BJ (cell line): ENCODE measurements at regions not wholly inside any gene's neighbourhood (a gene's known extent, or its start where the extent isn't known, plus 50 kb on each side); places are given as distances from the start of the nearest gene placed in this dataset.

Experiments
- CTCF ChIA-PET: fragments of 350-600 bp; formaldehyde crosslinking; extraction: SDS; loops from one replicate; lab custom pipeline; 2021; ENCODE audit warnings: antibody characterized with exemption, inconsistent platforms; lab: Yijun Ruan, JAX
- POLR2A ChIA-PET: fragments of 300-600 bp; sonication (Branson Sonifier 250); formaldehyde crosslinking; extraction: SDS; loops from one replicate; lab custom pipeline; 2021; ENCODE audit warnings: antibody characterized with exemption; lab: Charles Lee
- DNase-seq: peaks from one replicate; pipeline ENCODE4 v3.0.0-alpha.2; 2011; ENCODE audit warnings: low read depth
- H3K27me3 ChIP-seq: 2 replicates; pipeline ENCODE4 v1.6.0; 2011; ENCODE audit warnings: low read length; ENCODE audit not compliant: control insufficient read depth, insufficient read depth
- H3K36me3 ChIP-seq: 2 replicates; pipeline ENCODE4 v1.5.1; 2011; ENCODE audit warnings: low read length; ENCODE audit not compliant: control insufficient read depth, insufficient read depth
- H3K4me3 ChIP-seq: 2 replicates; pipeline ENCODE4 v1.5.1; 2011; ENCODE audit warnings: low read depth, mild to moderate bottlenecking, control low read depth, low read length
- TF ChIP-seq, protein P1 (sequence below): IDR thresholded peaks from 2 replicates; pipeline ENCODE4 v1.5.1; 2011; ENCODE audit warnings: low read depth, mild to moderate bottlenecking, control low read depth, inconsistent platforms, low read length, moderate library complexity; ENCODE audit not compliant: insufficient read depth

- DNase-seq = no peak
- Histone ChIP-seq H3K27me3 (no peaks in the 10 kb centered on the region), H3K36me3 (no peaks in the 10 kb centered on the region), H3K4me3 (no peak overlapping the region)
- POLR2A ChIA-PET = no interaction called here
- TF ChIP-seq, protein P1, sequence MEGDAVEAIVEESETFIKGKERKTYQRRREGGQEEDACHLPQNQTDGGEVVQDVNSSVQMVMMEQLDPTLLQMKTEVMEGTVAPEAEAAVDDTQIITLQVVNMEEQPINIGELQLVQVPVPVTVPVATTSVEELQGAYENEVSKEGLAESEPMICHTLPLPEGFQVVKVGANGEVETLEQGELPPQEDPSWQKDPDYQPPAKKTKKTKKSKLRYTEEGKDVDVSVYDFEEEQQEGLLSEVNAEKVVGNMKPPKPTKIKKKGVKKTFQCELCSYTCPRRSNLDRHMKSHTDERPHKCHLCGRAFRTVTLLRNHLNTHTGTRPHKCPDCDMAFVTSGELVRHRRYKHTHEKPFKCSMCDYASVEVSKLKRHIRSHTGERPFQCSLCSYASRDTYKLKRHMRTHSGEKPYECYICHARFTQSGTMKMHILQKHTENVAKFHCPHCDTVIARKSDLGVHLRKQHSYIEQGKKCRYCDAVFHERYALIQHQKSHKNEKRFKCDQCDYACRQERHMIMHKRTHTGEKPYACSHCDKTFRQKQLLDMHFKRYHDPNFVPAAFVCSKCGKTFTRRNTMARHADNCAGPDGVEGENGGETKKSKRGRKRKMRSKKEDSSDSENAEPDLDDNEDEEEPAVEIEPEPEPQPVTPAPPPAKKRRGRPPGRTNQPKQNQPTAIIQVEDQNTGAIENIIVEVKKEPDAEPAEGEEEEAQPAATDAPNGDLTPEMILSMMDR = no peak
- CTCF ChIA-PET = no interaction called here
These were observed 624.5 kb downstream of the NR4A2 start for GRCh38 chr2:155708071-155708470.

GRCh38 chr2:155703917-155704316 is 628.6 kb downstream of the NR4A2 start:
- no peak for DNase-seq
- POLR2A ChIA-PET = no interaction called here
- TF ChIP-seq, protein P1 = no peak
- Histone ChIP-seq H3K27me3 (no peaks in the 10 kb centered on the region), H3K4me3 (no peak overlapping the region), H3K36me3 (no peaks in the 10 kb centered on the region)
- CTCF ChIA-PET = no interaction called here

DNA sequence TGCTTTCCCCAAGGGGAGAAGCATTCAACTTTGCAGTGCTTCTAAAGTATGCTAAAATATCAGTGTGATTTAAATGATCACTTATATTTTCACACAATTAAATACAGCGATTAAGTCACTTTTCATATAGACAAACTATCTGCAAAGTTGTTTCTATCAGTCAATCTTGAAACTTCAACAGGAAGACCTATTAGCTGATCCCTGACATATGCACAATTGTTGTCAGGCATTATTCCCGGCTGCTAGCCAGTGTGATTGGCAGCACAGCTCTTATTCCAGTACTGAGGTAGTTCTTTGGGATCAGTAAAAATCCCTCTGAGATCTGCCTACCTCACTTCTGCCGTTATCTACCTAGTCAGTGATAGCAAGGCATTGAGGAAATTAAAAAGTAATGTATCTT is 629.5 kb downstream of the NR4A2 start:
- DNase-seq = no peak
- ChIA-PET CTCF (no interaction called here), POLR2A (no interaction called here)
- H3K27me3 ChIP-seq = no peaks in the 10 kb centered on the region
- TF ChIP-seq, protein P1 = no peak
- no peak overlapping the region for H3K4me3 ChIP-seq
- H3K36me3 ChIP-seq = no peaks in the 10 kb centered on the region

DNA sequence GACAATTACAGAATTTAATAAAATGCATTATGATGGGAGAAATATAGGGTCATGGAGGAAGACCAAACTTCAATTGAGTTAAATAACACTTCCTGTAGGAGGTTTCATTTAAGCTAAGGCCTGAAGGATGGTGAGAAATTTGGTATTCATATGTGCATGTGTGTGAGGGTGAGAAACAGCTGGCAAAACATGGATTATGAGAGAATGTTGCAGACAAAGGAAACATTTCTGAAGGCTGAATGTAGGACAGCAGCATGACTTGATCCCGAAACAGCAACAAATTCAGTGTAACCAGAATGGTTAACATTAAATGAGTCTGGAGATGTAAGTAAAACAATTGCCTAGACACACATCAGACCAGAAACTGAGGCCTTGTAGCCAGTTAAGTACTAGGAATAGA is 630.8 kb downstream of the NR4A2 start:
- ChIA-PET POLR2A (no interaction called here), CTCF (no interaction called here)
- H3K36me3 ChIP-seq = no peaks in the 10 kb centered on the region
- no peak overlapping the region for H3K4me3 ChIP-seq
- no peaks in the 10 kb centered on the region for H3K27me3 ChIP-seq
- DNase-seq = no peak
- TF ChIP-seq, protein P1 = no peak

DNA sequence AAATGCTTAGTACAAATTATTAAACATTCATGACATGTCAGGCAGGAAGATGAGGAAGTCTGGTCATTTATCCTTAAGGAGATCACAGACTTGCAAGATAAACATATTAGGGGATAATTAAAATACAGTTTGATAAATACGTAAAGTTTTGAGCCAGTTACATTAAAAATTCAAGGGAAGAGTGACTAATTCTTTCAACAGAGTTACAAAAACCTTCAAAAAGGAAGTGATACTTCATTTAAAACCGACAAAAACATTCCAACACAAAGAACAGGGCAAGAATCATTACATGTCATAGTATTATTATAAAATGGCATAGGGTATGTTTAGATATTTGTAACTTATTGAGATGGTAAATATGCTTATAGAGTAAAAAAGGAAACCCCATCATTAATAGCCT is 636.0 kb downstream of the NR4A2 start:
- POLR2A ChIA-PET = no interaction called here
- CTCF ChIA-PET = no interaction called here
- no peak overlapping the region for H3K4me3 ChIP-seq
- TF ChIP-seq, protein P1 = no peak
- H3K27me3 ChIP-seq = no peaks in the 10 kb centered on the region
- H3K36me3 ChIP-seq = no peaks in the 10 kb centered on the region
- DNase-seq = no peak
